ENCODE measurements at regions not wholly inside any gene's neighbourhood (a gene's known extent, or its start where the extent isn't known, plus 50 kb on each side); places are given as distances from the start of the nearest gene placed in this dataset.

DNA sequence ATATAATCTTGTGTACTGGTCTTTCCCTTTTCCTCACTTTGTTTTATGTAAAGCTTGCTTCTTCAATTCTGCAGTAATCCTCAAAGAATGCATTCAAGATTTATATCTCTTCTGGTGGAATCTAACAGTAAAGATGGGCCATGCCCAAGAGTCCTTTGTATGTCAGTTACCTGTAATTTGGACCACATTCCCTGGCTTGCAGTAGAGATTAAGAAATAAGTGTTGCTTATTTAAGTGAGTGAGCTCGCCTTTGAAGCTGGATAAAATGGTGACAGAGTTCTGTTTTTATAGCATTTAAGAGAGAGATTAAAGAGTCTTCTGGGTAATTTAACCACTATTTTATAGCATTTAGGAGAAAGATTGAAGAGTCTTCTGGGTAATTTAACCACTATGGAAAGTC, 262.1 kb upstream of the ATP2B1 start:
- DNase-seq: no peak

DNA sequence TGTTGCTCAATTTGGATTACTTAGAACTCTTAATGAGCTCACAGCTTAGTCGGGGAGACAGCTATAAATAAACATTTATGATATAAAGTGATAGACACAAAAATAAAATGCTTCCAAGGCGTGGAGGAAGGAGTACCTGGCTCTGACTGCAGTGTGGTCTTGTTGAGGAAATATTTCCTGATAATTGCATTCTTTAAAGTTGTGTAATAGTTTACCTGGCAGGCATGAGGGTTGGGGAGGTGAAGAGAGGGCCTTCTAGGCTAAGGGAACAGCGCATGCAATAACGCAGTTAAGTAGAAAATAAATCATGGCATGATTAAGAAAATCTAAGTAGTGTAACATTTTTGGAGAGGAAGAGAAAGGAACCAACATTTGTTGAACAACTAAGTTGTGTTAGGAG, 260.5 kb upstream of the ATP2B1 start:
- no peak for DNase-seq

DNA sequence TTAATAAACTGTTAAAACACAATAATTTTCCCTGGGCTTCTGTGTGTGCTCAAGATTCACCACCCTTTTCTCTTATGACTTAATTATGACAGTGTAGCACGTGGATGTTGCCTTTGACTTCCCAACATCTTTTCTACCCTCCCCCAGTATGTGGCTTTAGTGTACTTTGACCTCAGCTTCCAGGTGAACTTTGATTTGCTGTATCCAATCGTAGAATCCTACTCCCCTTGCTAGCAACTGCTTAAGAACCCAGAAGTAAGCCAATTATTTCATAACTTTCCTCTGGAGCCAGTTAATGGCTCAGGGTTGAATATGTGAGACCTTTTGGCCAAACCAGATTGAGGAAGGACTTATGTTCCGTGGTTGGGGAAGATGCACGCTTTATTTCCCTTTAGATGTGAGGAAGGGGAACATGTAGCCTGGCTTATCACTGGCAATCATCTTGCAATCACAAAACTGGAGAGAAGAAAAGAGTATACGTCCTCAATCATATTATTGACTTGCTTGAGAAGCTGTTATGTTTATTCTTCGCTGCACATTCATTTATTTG, 259.6 kb upstream of the ATP2B1 start:
- DNase-seq: no peak

DNA sequence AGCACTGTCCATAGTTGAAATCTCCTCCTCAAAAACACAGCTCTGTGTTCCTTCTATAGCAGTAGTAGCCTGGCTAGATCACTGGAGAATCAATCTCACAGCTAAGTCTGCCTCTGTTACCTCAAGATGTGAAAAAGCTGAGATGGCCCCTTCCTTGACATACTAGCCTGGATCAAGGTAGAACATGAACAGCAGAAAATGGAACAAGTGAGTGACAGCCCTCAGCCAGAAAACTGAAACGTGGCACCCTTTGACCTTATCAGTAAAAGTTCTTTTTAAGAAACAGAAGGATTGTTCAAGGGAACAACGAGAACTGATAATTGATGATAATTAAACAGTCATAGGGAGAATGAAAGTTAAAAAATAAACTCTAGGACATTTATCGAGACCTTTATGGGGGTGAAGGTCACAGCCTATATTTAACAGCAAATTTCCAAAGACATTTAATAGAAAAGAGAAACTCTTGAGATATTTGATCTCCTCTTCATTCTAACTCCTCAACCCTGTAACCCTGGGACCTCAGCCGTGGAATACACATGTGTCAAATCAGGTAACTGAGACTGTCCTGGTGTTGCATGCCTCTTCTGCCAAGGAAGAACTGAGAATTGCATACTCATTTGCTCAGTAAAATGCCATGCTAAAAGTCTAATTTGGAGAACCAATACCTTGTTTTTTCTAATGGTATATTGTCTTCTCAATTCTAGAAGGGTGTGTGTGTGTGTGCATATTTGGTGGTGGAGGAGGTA, 258.0 kb upstream of the ATP2B1 start:
- DNase-seq: no peak

DNA sequence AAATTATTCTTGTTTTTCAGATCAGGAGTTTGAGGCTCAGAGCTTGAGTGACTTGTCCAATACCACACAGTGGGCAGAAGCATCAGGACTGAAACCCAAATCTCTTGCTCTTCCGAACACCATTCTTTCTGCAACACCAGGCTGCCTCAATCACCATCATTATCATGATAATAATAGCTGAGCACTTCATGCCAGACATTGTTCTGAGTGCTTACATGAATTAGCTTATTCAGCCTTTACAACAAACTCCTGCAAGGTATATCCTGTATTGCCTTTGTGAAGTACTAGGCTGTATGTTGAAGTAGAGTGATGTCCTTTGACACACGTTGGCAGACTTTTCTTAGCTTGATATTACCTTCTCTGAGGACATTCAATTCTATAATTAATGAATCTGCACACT, 257.4 kb upstream of the ATP2B1 start:
- DNase-seq: no peak

DNA sequence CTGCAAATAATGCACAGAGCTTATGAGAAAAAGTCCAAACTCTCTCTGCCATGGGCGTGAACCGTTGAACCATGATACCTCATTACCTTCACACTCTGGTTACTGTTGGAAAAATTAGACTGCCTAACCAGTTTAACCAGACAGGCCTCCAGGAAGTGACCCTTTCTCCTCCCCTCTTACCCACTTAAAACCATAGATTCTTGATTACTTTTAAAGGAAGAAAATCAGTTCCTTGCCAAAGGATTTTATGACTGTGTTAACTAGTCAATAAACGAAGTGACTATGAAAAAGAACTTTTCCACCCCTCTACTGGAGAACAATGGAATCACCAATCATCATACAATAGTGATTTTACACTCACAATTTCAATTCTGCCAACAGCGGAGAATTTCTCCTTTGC, 254.0 kb upstream of the ATP2B1 start:
- no peak for DNase-seq

DNA sequence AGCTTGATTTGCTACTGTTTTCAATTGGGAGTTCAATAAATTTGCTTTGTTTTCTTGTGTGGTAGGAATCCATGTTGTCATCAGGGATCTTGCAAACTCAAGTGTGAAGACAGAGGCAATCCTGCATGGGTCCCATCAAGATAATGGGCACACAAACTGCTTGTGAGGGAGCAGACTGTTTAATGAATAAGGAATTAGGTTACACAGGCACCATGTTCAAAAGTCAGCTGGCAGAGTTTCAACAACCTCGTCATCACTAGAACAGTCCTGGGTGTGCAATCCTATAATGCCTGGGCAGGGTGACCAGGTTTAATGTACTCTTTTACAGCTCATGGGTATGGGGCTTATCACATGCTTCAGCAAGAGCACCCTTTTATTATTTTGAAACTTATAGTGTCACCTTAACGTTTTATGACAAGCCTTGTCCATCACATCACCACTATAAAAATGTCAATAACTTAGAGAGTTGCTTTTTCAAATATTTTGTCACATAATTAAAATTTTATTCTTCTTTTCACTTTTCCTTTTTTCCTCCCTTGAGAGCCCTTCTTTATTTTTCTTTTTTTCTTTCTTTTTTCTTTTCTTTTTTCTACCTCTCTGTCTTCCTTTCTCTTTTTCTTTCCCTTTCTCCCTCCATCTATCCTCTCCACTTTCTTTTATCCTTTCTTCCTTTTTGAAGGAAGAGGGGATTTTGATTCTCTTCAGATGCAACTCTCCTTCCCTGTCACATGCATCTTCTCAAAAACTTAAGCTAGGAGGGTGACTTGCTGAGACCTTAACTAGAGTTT, 252.2 kb upstream of the ATP2B1 start:
- DNase-seq: no peak

DNA sequence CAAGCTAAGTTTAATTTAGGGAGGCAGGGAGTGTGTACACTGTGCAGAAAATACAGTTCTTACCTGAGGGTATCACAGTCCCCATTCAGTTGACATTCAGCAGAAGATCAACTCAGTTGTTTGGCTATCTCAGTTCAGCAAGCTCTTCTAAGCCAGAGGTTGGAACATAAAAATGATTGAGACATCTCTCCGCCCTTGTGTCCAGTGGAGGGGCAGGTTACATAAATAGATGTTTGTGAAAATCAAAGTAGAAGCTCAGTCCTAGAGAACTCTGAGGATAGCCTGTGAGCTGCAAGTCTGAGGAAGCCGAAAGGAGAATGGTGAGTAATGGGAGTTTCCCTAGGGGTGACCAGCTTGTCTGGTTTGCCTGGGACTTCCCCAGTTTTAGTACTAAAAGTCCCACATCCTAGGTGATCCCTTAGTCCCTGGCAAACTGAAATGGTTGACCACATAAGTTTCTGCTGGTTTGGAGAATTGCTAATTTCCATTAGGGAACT, 251.4 kb upstream of the ATP2B1 start:
- no peak for DNase-seq

DNA sequence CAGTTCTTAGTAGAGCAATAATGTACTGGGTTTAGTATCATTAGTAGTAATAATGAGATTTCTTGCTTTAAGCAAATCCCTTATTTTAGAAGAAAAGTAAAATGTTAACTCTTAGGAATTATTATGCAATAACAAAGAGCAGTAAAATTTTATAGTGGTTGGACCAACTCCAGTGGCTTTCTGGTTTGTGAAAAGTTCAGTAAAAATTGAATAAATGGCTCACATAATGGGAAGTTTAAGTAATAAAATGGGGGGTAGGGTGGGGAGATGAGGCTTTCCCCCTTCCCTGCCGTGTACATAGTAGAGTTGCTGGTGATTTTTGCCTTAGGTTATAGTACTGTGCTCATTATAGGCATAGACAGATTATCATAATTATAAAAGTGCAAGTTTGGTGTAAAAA, 250.5 kb upstream of the ATP2B1 start:
- DNase-seq: no peak

DNA sequence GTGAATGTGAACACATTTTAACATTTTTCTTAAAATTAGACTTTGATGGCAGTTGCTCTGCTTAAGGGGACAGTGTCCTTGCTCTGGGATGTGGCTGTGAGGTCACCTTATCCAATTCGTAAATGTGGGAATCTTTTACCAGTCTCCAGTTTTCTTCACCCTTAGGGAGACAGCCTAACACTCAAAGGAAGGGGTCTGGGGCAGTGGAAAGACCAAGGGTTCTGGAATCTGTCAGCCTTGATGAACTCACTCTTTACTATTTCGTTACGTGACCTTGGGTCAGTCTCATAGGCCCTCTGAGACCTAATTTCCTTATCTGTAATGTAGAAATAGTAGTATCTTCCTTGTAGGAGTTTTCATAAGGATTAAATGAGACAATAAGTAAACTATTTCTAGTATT, 245.6 kb upstream of the ATP2B1 start:
- no peak for DNase-seq

DNA sequence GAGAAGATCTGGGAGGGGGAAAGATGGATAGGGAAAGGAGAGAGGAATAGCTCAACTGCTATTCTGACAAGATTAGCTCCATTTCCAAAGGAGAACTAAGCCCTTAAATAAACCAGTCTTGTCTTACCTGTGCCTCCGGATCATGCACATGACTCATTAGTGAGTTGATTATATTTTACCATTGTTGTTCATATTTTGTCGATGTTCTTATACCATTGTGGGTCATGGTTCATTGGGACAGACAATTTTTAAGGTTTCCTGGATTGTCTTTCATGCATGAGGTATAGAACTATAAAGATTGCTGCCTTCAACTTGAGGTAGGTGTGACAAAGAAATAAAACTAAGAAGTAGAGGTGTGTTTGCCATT, 243.0 kb upstream of the ATP2B1 start:
- DNase-seq: no peak

DNA sequence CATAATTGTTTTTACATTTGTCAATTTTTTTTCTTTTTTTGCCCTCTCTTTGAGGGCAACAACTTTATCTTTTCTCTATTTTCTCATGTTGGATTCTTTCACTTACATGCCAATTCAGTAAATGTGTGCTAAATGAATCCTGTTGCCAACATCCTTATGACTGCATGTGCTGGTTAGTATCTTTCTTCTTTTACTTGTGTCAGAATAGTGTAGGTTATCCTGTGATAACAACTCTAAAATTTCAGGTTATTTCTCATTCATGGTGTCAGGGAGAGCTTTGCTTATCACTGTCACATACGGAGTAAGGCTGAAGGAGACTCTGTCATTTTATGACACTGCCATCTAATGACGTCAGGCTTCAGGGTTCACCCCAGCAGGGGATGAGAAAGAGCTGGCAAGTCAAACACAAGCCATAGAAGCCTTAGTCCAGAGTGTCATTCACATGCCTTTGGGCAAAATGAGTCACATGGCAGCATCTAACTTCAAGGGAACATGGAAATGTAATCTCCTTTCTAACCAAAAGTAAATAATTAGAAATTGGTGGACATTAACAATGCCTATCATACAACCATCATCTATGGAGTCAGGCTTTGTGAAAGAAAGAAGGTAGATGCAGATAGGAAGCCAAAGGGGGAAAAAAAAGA, 242.5 kb upstream of the ATP2B1 start:
- DNase-seq: no peak

DNA sequence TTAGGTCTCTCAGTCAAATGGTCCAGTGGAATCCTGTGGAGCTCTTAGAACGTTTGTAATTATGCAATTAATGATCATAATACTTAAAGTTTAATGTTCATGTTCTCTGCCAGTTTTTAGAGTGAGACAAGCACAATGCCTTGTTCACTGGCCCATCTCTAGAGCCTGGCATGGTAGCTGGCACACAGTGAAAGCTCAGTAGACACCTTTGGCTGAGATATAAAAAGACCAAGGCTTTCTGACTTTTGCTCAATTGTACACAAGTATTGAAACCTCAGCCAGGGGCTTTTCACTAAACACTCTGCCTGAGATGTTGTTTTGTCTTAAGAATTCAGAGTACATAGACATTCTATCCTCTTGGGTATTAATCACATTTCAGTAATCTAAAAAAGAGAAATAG, 241.8 kb upstream of the ATP2B1 start:
- no peak for DNase-seq

DNA sequence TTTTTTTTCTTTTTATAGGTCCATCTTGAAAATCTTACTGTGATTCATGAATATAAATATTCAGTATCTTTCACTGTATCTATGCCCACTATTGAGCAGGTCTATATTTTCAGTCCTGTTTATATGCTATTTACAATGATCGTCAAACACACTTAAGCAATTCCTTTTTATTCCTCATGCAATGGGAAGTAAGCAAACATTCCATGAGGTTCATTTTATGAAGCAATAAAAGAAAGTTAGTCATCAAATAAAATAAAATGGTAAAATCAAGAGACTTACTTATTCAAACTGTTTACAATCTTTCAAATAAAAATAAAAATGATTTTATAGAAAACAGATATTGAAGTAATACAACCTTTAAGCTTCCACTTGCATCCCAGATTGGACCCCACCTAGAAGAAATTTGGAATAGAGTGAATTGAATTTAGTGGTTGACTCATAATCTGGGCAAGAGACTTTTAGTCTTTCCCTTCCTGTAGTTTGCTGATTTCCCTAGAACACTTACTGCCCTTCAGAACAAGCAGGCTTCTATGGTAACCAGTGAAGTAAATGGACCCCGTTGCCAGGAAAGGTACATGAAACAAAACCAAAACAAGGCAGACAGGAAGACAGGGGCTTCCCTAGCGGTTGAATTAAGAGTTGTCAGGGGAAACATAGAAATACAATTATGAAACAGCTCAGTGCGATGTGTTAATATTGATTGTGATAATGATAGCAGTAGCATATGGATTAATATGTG, 241.0 kb upstream of the ATP2B1 start:
- no peak for DNase-seq

DNA sequence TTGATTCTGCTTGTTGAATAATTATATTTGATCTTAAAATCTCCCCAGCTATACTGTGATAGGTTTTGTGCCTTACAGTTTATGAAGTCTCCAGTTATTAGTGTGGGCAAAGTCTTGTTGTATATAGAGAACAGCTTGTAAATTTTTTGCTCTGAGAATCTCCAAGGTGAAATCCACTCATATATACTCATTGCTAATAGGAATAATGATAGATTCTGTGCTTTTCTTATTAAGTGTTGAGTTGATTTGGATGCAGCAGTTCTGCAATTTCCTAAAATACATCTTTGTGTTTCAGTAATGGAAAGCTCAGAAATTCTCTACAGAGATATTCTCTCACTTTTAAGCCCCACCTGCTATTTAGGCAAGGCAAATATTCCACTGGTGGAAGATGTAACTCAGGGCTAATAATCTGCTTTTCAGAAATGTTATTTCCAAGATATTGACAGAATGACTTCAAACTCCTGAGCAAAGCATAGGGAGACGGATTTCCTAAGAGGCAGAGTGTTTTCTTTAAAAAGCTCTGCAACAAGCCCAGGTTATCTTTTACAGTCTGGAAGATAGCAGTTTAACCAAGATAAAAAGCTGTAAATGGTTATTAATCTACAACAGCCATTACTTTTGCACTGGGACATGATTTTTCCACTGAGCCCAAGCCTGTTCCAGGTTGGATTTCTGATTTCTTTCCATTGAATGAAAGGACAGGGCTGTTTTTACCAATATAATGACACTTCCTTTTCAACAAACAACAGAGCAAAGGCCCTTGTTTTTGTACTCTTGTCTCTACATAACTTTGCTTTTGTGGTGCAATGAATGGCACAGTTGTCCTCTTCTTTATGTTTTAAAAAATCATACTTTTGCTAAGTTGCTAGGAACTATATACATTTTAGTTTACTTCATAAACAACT, 239.9 kb upstream of the ATP2B1 start:
- DNase-seq: no peak

DNA sequence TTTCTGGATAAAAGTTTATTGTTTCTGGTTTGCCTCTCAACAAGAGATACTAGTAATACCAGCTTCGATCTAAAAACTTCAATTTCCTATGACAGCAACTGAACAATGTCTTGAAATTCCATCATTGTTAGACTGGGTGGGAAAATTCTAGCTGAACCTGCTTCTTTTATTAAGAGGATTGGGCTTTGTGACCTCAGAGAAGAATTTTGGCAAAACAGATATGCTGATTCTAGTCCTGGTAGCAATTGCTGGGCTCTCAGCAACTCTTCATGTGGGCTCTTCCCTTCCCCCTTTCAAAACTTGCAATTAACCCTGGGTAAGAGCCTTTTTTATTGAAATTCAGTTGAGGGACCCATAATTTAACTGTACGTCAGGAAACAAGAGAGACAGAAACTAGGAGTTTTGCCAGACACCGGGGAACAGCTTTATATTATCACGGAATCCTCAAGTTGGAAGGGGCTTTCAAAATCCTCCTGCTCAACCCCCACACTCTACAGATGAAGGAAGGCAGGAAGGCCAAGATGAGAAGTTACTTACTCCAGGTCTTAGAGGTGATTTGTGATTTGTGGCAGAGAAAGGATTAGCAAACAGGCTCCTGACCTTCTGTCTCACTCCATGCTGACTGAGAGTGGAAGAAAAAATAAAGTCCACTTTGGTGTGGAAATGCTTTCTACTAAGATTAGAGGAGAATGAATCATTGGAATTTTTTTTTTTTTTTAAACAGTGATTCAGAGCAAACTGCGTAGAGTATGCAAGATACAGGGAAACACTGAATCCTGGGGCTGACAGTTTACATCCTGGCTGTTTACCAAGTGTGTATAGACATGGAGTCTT, 239.0 kb upstream of the ATP2B1 start:
- DNase-seq: no peak

DNA sequence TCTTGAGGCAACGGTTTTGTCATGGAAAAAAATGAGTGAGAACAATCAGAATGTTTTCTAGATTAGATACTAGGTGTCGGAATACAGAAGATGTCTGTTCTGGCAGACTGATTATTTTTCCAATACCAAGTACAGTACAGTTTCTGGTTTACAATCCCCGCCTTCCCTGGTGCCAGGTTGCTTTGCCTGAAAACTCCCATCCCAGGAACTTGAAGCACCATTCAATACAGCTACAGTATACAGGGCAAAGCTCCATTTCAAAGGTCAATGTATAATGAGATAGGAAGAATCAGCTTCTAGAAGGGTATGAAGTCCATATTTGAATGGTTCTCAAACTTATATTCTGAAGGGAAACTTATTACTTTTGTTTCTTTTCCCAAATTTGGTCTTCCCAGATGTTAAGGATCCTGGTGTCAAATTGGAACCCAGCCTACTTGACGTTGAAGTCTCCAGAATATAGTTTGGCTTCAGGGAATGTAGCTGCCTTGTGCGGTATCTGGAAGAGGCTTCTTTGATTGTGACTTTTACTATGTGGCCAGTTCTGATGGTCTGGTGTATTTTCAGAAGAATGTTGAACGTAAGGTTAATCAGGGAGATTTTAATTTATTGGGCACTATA, 238.0 kb upstream of the ATP2B1 start:
- DNase-seq: no peak

DNA sequence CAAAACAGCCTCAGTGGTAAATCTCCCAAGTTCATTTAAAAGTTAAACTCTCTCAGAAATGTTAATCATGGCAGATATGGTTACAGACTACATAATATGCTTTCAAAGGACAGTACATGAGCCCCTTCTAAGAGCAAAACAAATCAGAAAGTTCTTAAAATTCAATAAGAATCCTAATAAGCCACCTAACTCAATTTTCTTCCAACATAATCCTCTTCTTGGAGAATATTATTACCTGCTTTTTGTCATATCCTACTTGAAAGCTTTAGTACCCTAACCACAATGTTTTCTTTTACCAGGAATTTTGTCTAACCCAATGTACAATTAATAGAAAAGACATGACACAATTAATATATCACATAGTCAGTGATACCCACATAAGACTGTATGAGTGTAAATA, 236.5 kb upstream of the ATP2B1 start:
- DNase-seq: no peak

DNA sequence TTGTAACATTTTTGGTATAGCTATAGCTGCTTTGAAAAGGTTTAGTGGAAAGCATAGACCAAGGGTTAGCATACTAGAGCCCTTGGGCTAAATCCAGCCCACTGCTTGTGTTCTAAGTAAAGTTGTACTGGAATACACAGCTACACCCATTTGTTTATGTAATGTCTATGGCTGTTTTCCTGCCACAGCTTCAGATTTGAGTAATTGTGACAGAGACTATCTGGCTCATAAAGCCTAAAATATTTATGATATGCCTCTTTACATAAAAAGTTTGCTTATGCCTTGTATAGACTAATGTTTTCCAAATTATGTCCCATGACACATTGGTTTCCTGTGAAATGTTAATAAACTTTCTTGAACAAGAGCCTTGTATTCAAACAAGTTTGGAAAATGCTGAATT, 234.8 kb upstream of the ATP2B1 start:
- DNase-seq: no peak

DNA sequence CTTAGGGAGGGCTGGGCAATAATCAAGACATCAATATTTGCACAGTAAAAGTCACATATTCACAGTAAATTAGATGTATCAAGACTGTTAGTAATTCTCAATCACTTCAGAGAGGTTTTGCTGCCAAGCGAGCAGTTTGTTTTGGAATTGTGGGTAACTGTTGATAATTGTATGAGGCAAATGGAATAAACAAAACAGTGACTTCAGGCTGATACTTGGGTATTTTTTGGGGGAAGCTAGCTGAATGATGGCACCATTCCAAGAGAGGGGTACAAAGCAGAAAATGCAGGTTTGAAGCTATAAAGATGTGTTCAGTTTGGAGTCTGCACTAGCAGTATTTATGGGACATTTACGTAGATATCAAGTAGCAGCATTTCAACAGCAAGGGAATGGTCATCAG, 232.8 kb upstream of the ATP2B1 start:
- no peak for DNase-seq

Data from SIG-M5 (cell line).